Stimulated activated CD4-positive, alpha-beta T cell treated with anti-CD3 and anti-CD28 coated beads, Interleukin-12 subunit alpha, Interleukin-12 subunit beta, amount 100 ng/mL, for 48 hours (primary cell): ENCODE measurements at regions not wholly inside any gene's neighbourhood (a gene's known extent, or its start where the extent isn't known, plus 50 kb on each side); places are given as distances from the start of the nearest gene placed in this dataset.

Experiments used
- DNase-seq, 3 donors: peaks; one replicate each; pipeline ENCODE4 v3.0.0-alpha.2; 2020; ENCODE audit warnings: low read depth in 2 of 3, low spot score in 1 of 3

DNA sequence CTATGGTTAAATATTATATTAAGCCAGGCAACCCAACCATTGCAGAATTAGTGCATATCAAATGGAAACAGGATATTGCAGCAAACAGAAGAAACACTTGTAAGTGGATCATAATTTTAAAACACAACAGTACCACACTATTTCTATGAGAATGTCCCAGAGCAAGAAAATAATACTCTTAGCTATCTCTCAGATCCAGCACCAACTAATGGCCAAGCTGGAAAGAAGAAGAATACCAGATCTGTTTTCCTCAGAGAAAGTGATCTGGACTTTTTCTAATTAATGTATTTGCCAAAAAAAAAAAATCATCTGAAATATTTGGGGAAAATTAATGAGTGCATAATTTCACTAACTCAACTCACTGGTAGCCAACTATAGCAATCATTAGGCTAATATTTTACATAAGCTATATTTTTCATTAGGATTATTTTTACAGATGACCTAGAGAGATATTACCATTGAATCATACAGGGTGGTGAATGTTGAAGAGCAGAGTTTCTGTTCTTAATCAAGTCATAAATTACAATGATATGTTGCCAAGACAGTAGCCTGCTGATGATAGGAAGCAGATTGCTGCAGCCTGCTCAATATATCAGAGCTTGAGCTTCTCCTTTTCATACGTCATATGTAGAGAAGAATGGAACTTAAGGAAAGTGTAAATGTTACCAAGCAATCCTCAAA, 995.4 kb upstream of the LRRN3 start:
- DNase-seq = no peak

DNA sequence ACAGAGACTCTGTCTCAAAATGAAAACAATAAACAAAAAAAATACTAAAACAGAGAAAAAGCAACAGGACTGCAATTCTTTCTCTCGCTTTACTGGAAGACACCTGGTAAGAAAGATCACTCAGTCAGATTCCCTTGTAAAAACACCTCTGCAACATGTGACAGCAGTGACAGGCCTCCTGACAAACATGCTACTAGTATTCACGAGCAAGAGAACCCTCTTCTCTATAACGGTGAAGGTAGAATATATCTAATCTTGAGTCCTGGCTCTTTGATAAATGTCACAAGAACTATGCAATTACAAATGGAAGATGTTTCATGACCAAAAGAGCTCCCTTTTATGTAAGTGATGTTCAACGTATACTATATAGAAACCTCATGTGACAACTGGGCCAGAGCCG, 986.7 kb upstream of the LRRN3 start:
- no peak for DNase-seq

GRCh38 chr7:110105307-110105706, 985.6 kb upstream of the LRRN3 start:
- DNase-seq = no peak

- DNase-seq = no peak
Measured at GRCh38 chr7:110105840-110106239, 985.1 kb upstream of the LRRN3 start.

GRCh38 chr7:110119883-110120581, 970.9 kb upstream of the LRRN3 start:
- DNase-seq = no peak

- DNase-seq = no peak
Measured at GRCh38 chr7:110129159-110129558, 961.8 kb upstream of the LRRN3 start.

GRCh38 chr7:110130669-110131068, 960.3 kb upstream of the LRRN3 start:
- DNase-seq = no peak

GRCh38 chr7:110131344-110131743, 959.6 kb upstream of the LRRN3 start:
- DNase-seq = no peak

DNA sequence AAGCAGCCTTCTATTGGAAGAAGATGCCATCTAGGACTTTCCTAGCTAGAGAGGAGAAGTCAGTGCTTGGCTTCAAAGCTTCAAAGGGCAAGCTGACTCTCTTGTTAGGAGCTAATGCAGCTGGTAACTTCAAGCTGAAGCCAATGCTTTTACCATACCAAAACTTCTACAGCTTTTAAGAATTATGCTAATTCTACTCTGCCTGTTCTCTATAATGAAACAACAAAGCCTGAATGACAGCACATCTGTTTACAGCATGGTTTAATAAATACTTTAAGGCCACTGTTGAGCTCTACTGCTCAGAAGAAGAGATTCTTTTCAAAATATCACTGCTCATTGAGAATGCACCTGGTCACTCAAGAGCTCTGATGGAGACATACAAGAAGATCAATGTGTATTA, 951.9 kb upstream of the LRRN3 start:
- DNase-seq = no peak

- no peak for DNase-seq
Measured at GRCh38 chr7:110142939-110143526, 947.9 kb upstream of the LRRN3 start.

- DNase-seq = no peak
Measured at GRCh38 chr7:110144599-110144998, 946.3 kb upstream of the LRRN3 start.

GRCh38 chr7:110148054-110148453, 942.9 kb upstream of the LRRN3 start:
- DNase-seq = no peak

GRCh38 chr7:110153222-110153621, 937.7 kb upstream of the LRRN3 start:
- no peak for DNase-seq

GRCh38 chr7:110156511-110156910, 934.4 kb upstream of the LRRN3 start:
- DNase-seq = no peak

DNA sequence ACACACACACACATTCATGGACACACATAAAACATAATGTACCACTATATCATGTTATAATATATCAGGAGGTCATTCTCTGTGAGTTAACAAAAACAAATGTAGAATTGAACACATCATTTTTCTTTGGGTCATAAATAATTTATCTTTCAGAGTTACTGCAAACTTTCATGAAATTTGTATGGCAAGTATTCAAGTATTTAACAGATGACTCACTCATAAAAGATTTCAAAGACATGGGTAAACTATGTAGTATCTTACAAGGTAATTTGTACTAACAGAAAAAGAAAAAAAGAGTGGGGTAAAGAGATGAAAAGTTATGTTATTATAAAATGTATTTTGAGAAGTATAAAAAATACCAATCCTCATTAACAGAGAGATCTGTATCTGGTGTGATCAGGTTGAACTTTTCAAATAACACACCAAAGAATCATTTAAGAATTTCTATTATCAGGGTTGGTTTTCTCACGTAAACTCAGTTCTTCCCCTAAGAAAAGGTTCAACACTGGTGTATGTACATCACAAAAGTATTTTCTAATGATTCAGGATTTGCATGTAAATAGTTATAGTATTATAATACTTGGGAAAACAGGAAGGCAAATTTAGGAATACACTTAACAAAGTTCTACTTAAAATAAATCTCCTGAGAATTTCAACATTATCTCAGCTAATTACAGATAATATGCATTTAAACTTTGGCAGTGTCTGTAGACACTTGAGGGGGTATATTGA, 933.1 kb upstream of the LRRN3 start:
- DNase-seq = no peak

DNA sequence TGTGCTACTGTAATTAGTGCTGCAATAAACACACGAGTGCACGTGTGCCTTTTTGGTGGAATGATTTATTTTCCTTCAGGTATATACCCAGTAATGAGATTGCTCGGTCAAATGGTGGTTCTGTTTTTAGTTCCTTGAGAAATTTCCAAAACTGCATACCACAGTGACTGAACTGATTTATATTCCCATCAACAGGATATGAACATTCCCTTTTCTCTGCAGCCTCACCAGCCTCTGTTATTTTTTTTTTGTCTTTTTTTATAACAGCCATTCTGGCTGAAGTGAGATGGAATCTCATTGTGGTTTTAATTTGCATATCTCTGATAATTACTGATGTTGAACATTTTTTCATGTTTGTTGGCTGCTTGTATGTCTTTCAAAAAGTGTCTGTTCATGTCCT, 922.9 kb upstream of the LRRN3 start:
- no peak for DNase-seq

- no peak for DNase-seq
Measured at GRCh38 chr7:110170841-110171240, 920.1 kb upstream of the LRRN3 start.

- DNase-seq = no peak
Measured at GRCh38 chr7:110177463-110177862, 913.5 kb upstream of the LRRN3 start.

- no peak for DNase-seq
Measured at GRCh38 chr7:110179037-110179436, 911.9 kb upstream of the LRRN3 start.

DNA sequence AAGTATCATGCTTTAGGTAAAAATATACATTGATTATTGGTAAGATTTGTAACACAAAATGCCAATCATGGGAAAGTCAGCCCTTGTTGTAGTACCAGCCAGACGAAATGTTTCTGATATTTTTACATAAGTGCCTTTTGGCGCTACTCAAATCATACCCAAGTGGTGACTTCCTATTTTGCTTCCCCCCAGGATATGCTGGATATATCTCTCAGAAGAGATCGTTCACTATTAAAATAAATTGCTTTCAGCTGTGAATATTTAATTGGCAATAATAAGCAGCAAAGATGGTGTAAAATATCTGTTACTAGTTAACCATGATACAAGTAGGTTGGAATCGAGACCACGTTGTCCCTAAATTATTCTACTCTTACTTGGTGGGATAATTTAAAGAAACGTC, 909.2 kb upstream of the LRRN3 start:
- DNase-seq = no peak

DNA sequence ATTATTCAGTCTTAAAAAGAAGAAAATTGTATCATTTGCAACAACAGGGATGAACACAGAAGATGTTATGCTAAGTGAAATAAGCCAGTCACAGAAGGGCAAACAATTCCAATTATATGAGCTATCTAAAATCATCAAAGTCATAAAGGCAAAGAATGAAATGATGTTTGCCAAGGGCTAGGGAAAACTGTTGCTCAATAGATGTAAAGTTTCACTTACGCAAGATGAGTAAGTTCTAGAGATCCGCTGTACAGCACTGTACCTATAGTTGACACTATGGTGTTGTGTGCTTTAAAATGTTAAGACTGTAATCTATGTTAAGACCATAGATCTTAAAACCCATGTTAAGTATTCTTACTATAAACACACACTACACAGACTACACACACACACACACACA, 904.6 kb upstream of the LRRN3 start:
- no peak for DNase-seq
